ENCODE measurements at regions not wholly inside any gene's neighbourhood (a gene's known extent, or its start where the extent isn't known, plus 50 kb on each side); places are given as distances from the start of the nearest gene placed in this dataset.

- DNase-seq, result no peak
- H3K27ac ChIP-seq, result no peak overlapping the region
- WGBS, 5 donors, result 29 to 48% (median 36%) methylated on average over 7 of the region's 7 CpGs
- no peaks in the 10 kb centered on the region for H3K4me1 ChIP-seq
- no peaks in the 10 kb centered on the region for H3K36me3 ChIP-seq
- H3K9me3 ChIP-seq, result no peaks in the 10 kb centered on the region
- H3K4me3 ChIP-seq, result no peak overlapping the region
- no peaks in the 10 kb centered on the region for H3K27me3 ChIP-seq
- intact Hi-C loops (cut with DNase I; ENCODE audit: low total_unique reads), result no loop called here
- no peak for TF ChIP-seq POLR2AphosphoS5 (IDR thresholded peaks at IDR 0.05)
- no peak for TF ChIP-seq POLR2A (IDR thresholded peaks at IDR 0.05)
- TF ChIP-seq CTCF (IDR thresholded peaks at IDR 0.05), result no peak
- TF ChIP-seq EP300 (IDR thresholded peaks at IDR 0.05), result no peak
These were observed 592.8 kb downstream of the TUSC7 start for GRCh38 chr3:117302428-117302827.

GRCh38 chr3:117303443-117303842 is 593.9 kb downstream of the TUSC7 start:
- no peaks in the 10 kb centered on the region for H3K27me3 ChIP-seq
- intact Hi-C loops (cut with DNase I; ENCODE audit: low total_unique reads), result no loop called here
- H3K36me3 ChIP-seq, result no peaks in the 10 kb centered on the region
- TF ChIP-seq EP300 (IDR thresholded peaks at IDR 0.05), result no peak
- TF ChIP-seq POLR2AphosphoS5 (IDR thresholded peaks at IDR 0.05), result no peak
- no peak for TF ChIP-seq CTCF (IDR thresholded peaks at IDR 0.05)
- no peak for TF ChIP-seq POLR2A (IDR thresholded peaks at IDR 0.05)
- H3K4me1 ChIP-seq, result no peaks in the 10 kb centered on the region
- WGBS, 5 donors, result 76 to 91% (median 79%) methylated on average over 1 of the region's 1 CpG
- H3K4me3 ChIP-seq, result no peak overlapping the region
- DNase-seq, result no peak
- H3K27ac ChIP-seq, result no peak overlapping the region
- H3K9me3 ChIP-seq, result no peaks in the 10 kb centered on the region

- Histone ChIP-seq H3K9me3 (no peaks in the 10 kb centered on the region), H3K27me3 (no peaks in the 10 kb centered on the region), H3K4me3 (no peak overlapping the region), H3K36me3 (no peaks in the 10 kb centered on the region), H3K27ac (no peak overlapping the region), H3K4me1 (no peaks in the 10 kb centered on the region)
- intact Hi-C loops (cut with DNase I; ENCODE audit: low total_unique reads), result no loop called here
- WGBS, 5 donors, result 38 to 46% (median 41%) methylated on average over 2 of the region's 2 CpGs
- TF ChIP-seq POLR2A (IDR thresholded peaks at IDR 0.05) (no peak), EP300 (IDR thresholded peaks at IDR 0.05) (no peak), POLR2AphosphoS5 (IDR thresholded peaks at IDR 0.05) (no peak), CTCF (IDR thresholded peaks at IDR 0.05) (no peak)
- no peak for DNase-seq
These were observed 595.1 kb downstream of the TUSC7 start for GRCh38 chr3:117304681-117305080.

- Histone ChIP-seq H3K27ac (no peak overlapping the region), H3K27me3 (no peaks in the 10 kb centered on the region), H3K4me1 (no peaks in the 10 kb centered on the region), H3K36me3 (no peaks in the 10 kb centered on the region), H3K9me3 (no peaks in the 10 kb centered on the region), H3K4me3 (no peak overlapping the region)
- WGBS, 5 donors, result 70 to 91% (median 88%) methylated on average over 1 of the region's 1 CpG
- intact Hi-C loops (cut with DNase I; ENCODE audit: low total_unique reads), result no loop called here
- no peak for DNase-seq
- TF ChIP-seq POLR2AphosphoS5 (IDR thresholded peaks at IDR 0.05), result no peak
- TF ChIP-seq EP300 (IDR thresholded peaks at IDR 0.05), result no peak
- TF ChIP-seq POLR2A (IDR thresholded peaks at IDR 0.05), result no peak
- TF ChIP-seq CTCF (IDR thresholded peaks at IDR 0.05), result no peak
These were observed 596.1 kb downstream of the TUSC7 start for GRCh38 chr3:117305681-117306080.
